ENCODE measurements at regions not wholly inside any gene's neighbourhood (a gene's known extent, or its start where the extent isn't known, plus 50 kb on each side); places are given as distances from the start of the nearest gene placed in this dataset.

- H3K9ac ChIP-seq (ENCODE audit: control insufficient read depth, extremely low read depth, insufficient read depth, low read length): no peak overlapping the region
- H3K27ac ChIP-seq (ENCODE audit: control insufficient read depth, insufficient read depth, low read length): no peak overlapping the region
- H3K9me1 ChIP-seq (ENCODE audit: control insufficient read depth, extremely low read depth, insufficient read depth, low read length): no peaks in the 10 kb centered on the region
- peaks cover 9% of the 10 kb centered on the region for H3K27me3 ChIP-seq (ENCODE audit: control insufficient read depth, extremely low read depth, insufficient read depth, low read length)
- TF ChIP-seq CTCF (optimal IDR thresholded peaks at IDR 0.05 in 1 of 3, IDR thresholded peaks at IDR 0.05 in 1 of 3, conservative IDR thresholded peaks at IDR 0.05 in 1 of 3; ENCODE audit: extremely low read depth in 1 of 3, insufficient read depth in 2 of 3, low read length in 3 of 3) (no peak), EZH2 (IDR thresholded peaks at IDR 0.05; ENCODE audit: low read length) (no peak)
- no peak overlapping the region for H3K4me2 ChIP-seq (ENCODE audit: control insufficient read depth, extremely low read depth, insufficient read depth, low read depth, low read length)
- H2AFZ ChIP-seq (ENCODE audit: control insufficient read depth, low read length): no peak overlapping the region
- no peaks in the 10 kb centered on the region for H3K9me3 ChIP-seq (ENCODE audit: control insufficient read depth, low read depth, low read length)
- DNase-seq (ENCODE audit: low read depth, low spot score): no peak
- FAIRE-seq: no peak
- dilution Hi-C loops (cut with MboI; ENCODE audit: extremely low pct_ligation_motif_present, low sequenced_read_pairs): no loop called here
- H3K79me2 ChIP-seq (ENCODE audit: control insufficient read depth, insufficient read depth, low read length): no peaks in the 10 kb centered on the region
- H3K36me3 ChIP-seq (ENCODE audit: control insufficient read depth in 2 of 2, extremely low read depth in 1 of 2, insufficient read depth in 2 of 2, low read length in 2 of 2): no peaks in the 10 kb centered on the region
- no peaks in the 10 kb centered on the region for H3K4me1 ChIP-seq (ENCODE audit: control insufficient read depth, extremely low read depth, insufficient read depth, low read length)
- H4K20me1 ChIP-seq (ENCODE audit: control insufficient read depth, extremely low read depth, insufficient read depth, low read length): no peaks in the 10 kb centered on the region
- no peak overlapping the region for H3K4me3 ChIP-seq (ENCODE audit: control insufficient read depth in 2 of 3, extremely low read depth in 1 of 3, insufficient read depth in 2 of 3, low read depth in 1 of 3, low read length in 3 of 3)
Observed at GRCh38 chr2:238963161-238963970, 115.5 kb downstream of the TWIST2 start.

GRCh38 chr2:238963971-238964328, 116.1 kb downstream of the TWIST2 start:
- no peak for DNase-seq (ENCODE audit: low read depth, low spot score)
- TF ChIP-seq CTCF (optimal IDR thresholded peaks at IDR 0.05 in 1 of 3, IDR thresholded peaks at IDR 0.05 in 1 of 3, conservative IDR thresholded peaks at IDR 0.05 in 1 of 3; ENCODE audit: extremely low read depth in 1 of 3, insufficient read depth in 2 of 3, low read length in 3 of 3): no peak
- no peak for TF ChIP-seq EZH2 (IDR thresholded peaks at IDR 0.05; ENCODE audit: low read length)
- Histone ChIP-seq H2AFZ (ENCODE audit: control insufficient read depth, low read length) (no peak overlapping the region), H3K27me3 (ENCODE audit: control insufficient read depth, extremely low read depth, insufficient read depth, low read length) (peaks cover 9% of the 10 kb centered on the region), H3K4me3 (ENCODE audit: control insufficient read depth in 2 of 3, extremely low read depth in 1 of 3, insufficient read depth in 2 of 3, low read depth in 1 of 3, low read length in 3 of 3) (no peak overlapping the region), H3K27ac (ENCODE audit: control insufficient read depth, insufficient read depth, low read length) (no peak overlapping the region), H4K20me1 (ENCODE audit: control insufficient read depth, extremely low read depth, insufficient read depth, low read length) (no peaks in the 10 kb centered on the region), H3K79me2 (ENCODE audit: control insufficient read depth, insufficient read depth, low read length) (no peaks in the 10 kb centered on the region), H3K36me3 (ENCODE audit: control insufficient read depth in 2 of 2, extremely low read depth in 1 of 2, insufficient read depth in 2 of 2, low read length in 2 of 2) (no peaks in the 10 kb centered on the region), H3K4me2 (ENCODE audit: control insufficient read depth, extremely low read depth, insufficient read depth, low read depth, low read length) (no peak overlapping the region), H3K9me1 (ENCODE audit: control insufficient read depth, extremely low read depth, insufficient read depth, low read length) (no peaks in the 10 kb centered on the region), H3K9me3 (ENCODE audit: control insufficient read depth, low read depth, low read length) (no peaks in the 10 kb centered on the region), H3K9ac (ENCODE audit: control insufficient read depth, extremely low read depth, insufficient read depth, low read length) (no peak overlapping the region), H3K4me1 (ENCODE audit: control insufficient read depth, extremely low read depth, insufficient read depth, low read length) (no peaks in the 10 kb centered on the region)
- no peak for FAIRE-seq
- dilution Hi-C loops (cut with MboI; ENCODE audit: extremely low pct_ligation_motif_present, low sequenced_read_pairs): no loop called here

Measured in keratinocyte (primary cell).